ENCODE measurements at regions not wholly inside any gene's neighbourhood (a gene's known extent, or its start where the extent isn't known, plus 50 kb on each side); places are given as distances from the start of the nearest gene placed in this dataset.

DNA sequence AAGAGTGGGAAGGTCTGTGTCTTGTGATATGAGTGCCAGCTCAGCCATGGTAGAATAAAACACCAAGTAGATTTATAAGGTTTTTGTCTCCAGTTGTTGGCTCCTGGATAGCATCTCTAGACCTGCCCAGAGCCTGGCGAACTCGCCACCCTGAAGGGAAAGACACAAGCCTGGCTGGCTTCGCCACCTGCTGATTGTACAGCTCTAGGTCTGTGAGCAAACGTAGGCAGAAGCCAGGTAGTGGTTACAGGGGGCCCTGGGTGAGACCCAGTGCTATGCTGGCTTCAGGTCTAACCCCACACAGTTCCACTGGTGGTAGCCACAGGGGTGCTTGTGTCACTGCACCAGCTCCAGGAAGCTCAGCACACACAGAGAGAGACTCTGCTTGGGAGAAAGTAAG, 100.5 kb downstream of the BLTP1 start:
- TF ChIP-seq, protein P1, sequence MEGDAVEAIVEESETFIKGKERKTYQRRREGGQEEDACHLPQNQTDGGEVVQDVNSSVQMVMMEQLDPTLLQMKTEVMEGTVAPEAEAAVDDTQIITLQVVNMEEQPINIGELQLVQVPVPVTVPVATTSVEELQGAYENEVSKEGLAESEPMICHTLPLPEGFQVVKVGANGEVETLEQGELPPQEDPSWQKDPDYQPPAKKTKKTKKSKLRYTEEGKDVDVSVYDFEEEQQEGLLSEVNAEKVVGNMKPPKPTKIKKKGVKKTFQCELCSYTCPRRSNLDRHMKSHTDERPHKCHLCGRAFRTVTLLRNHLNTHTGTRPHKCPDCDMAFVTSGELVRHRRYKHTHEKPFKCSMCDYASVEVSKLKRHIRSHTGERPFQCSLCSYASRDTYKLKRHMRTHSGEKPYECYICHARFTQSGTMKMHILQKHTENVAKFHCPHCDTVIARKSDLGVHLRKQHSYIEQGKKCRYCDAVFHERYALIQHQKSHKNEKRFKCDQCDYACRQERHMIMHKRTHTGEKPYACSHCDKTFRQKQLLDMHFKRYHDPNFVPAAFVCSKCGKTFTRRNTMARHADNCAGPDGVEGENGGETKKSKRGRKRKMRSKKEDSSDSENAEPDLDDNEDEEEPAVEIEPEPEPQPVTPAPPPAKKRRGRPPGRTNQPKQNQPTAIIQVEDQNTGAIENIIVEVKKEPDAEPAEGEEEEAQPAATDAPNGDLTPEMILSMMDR (IDR thresholded peaks at IDR 0.05; ENCODE audit: extremely low read depth in 1 of 2, insufficient read depth in 1 of 2, low read depth in 1 of 2, low read length in 2 of 2), result no peak
- TF ChIP-seq JUN (IDR thresholded peaks at IDR 0.05; ENCODE audit: borderline replicate concordance, insufficient read depth, insufficient read length, low read depth) (no peak), POLR2A (IDR thresholded peaks at IDR 0.05; ENCODE audit: low read depth, low read length) (no peak), MYC (IDR thresholded peaks at IDR 0.05; ENCODE audit: low read depth, low read length) (no peak), POLR2AphosphoS5 (IDR thresholded peaks at IDR 0.05; ENCODE audit: insufficient read depth, low read depth, low read length) (no peak)
